IMR-90 (cell line): ENCODE measurements at regions not wholly inside any gene's neighbourhood (a gene's known extent, or its start where the extent isn't known, plus 50 kb on each side); places are given as distances from the start of the nearest gene placed in this dataset.

Source experiments
- ATAC-seq: fragments of 200-7000 bp; cut with Tn5 transposase; 2 replicates; pipeline ENCODE4 v1.9.1; 2020; ENCODE audit warnings: low read depth, mild to moderate bottlenecking, moderate library complexity
- BruUV-seq: library from RNA; stranded (reverse); fragments of 400-500 nt; replicated peaks from 2 replicates; lab custom pipeline; 2021; lab: Mats Ljungman, UMichigan
- CTCF ChIA-PET: fragments of 300-600 bp; formaldehyde crosslinking; extraction: SDS; loops from one replicate; lab custom pipeline; 2021; ENCODE audit warnings: antibody characterized with exemption; lab: Yijun Ruan, JAX
- POLR2A ChIA-PET: fragments of 300-600 bp; sonication (Branson Sonifier 250); formaldehyde crosslinking; loops from one replicate; lab custom pipeline; 2022; ENCODE audit warnings: antibody characterized with exemption; ENCODE audit not compliant: unreplicated experiment; lab: Charles Lee
- DNase-seq: peaks from one replicate; pipeline ENCODE4 v3.0.0; 2013
- H2AFZ ChIP-seq: replicated peaks from 2 replicates; pipeline ENCODE3; 2013; ENCODE audit warnings: low read length, mild to moderate bottlenecking; ENCODE audit not compliant: poor library complexity
- H2AK5ac ChIP-seq: 2 replicates; pipeline ENCODE4 v1.6.1; 2013; ENCODE audit warnings: low read depth, low read length, inconsistent platforms
- H2AK9ac ChIP-seq: replicated peaks from 2 replicates; pipeline ENCODE3; 2013; ENCODE audit warnings: mild to moderate bottlenecking, low read depth, low read length, moderate library complexity; ENCODE audit not compliant: poor library complexity
- H2BK120ac ChIP-seq: 2 replicates; pipeline ENCODE4 v1.6.1; 2013; ENCODE audit warnings: low read depth, low read length, inconsistent platforms
- H2BK15ac ChIP-seq: 3 replicates; pipeline ENCODE4 v1.6.1; 2013; ENCODE audit warnings: low read depth, low read length, inconsistent platforms
- H2BK20ac ChIP-seq: 2 replicates; pipeline ENCODE4 v1.6.1; 2013; ENCODE audit warnings: low read depth, mild to moderate bottlenecking, inconsistent platforms, low read length, moderate library complexity
- H2BK5ac ChIP-seq: 2 replicates; pipeline ENCODE4 v1.6.1; 2013; ENCODE audit warnings: mild to moderate bottlenecking, low read depth, low read length, inconsistent platforms; ENCODE audit not compliant: poor library complexity, severe bottlenecking
- H3K14ac ChIP-seq: replicated peaks from 2 replicates; pipeline ENCODE4 v1.6.1; 2013; ENCODE audit warnings: low read depth, low read length, inconsistent platforms
- H3K18ac ChIP-seq: 2 replicates; pipeline ENCODE4 v1.6.1; 2013; ENCODE audit warnings: low read depth, low read length, control low read depth
- H3K23ac ChIP-seq: 2 replicates; pipeline ENCODE4 v1.6.1; 2013; ENCODE audit warnings: low read depth, low read length, inconsistent platforms
- H3K27ac ChIP-seq: 2 replicates; pipeline ENCODE4 v1.5.1; 2013; ENCODE audit warnings: mild to moderate bottlenecking, control low read depth, low read length; ENCODE audit not compliant: insufficient read depth
- H3K27me3 ChIP-seq: 2 replicates; pipeline ENCODE4 v1.6.1; 2013; ENCODE audit warnings: low read length; ENCODE audit not compliant: control insufficient read depth, insufficient read depth
- H3K36me3 ChIP-seq: 2 replicates; pipeline ENCODE4 v1.6.1; 2013; ENCODE audit warnings: low read length, mixed read lengths; ENCODE audit not compliant: control insufficient read depth, insufficient read depth
- H3K4ac ChIP-seq: 2 replicates; pipeline ENCODE4 v1.6.1; 2013; ENCODE audit warnings: low read depth, low read length, inconsistent platforms
- H3K4me1 ChIP-seq: 2 replicates; pipeline ENCODE4 v1.6.1; 2013; ENCODE audit warnings: low read length, mixed read lengths; ENCODE audit not compliant: control insufficient read depth, insufficient read depth
- H3K4me2 ChIP-seq: 2 replicates; pipeline ENCODE4 v1.6.1; 2013; ENCODE audit warnings: low read depth, mild to moderate bottlenecking, control low read depth, low read length, moderate library complexity
- H3K4me3 ChIP-seq: 2 replicates; pipeline ENCODE4 v1.5.1; 2013; ENCODE audit warnings: low read depth, mild to moderate bottlenecking, control low read depth, low read length, moderate library complexity; ENCODE audit not compliant: insufficient read depth
- H3K56ac ChIP-seq: 2 replicates; pipeline ENCODE4 v1.6.1; 2013; ENCODE audit warnings: low read length, inconsistent platforms; ENCODE audit not compliant: insufficient read depth; ENCODE audit errors: extremely low read depth
- H3K79me1 ChIP-seq, 2 experiments: 2 replicates each; pipeline ENCODE4 v1.6.1; 2013; ENCODE audit warnings: low read length in 2 of 2, inconsistent platforms in 1 of 2, low read depth in 1 of 2
- H3K9ac ChIP-seq: 2 replicates; pipeline ENCODE4 v1.6.1; 2013; ENCODE audit warnings: low read depth, low read length, control low read depth
- H3K9me1 ChIP-seq: 2 replicates; pipeline ENCODE4 v1.6.1; 2013; ENCODE audit warnings: low read length, inconsistent platforms; ENCODE audit not compliant: insufficient read depth
- H3K9me3 ChIP-seq: 2 replicates; pipeline ENCODE4 v1.6.1; 2013; ENCODE audit warnings: low read length; ENCODE audit not compliant: control insufficient read depth, insufficient read depth
- H4K20me1 ChIP-seq: 2 replicates; pipeline ENCODE4 v1.6.1; 2013; ENCODE audit warnings: low read length, inconsistent platforms; ENCODE audit not compliant: insufficient read depth
- H4K5ac ChIP-seq: 2 replicates; pipeline ENCODE4 v1.6.1; 2013; ENCODE audit warnings: mild to moderate bottlenecking, low read depth, low read length, control low read depth
- H4K8ac ChIP-seq, 2 experiments: 2 replicates each; pipeline ENCODE4 v1.6.1; 2013; ENCODE audit warnings: low read depth in 2 of 2, low read length in 2 of 2, control low read depth in 1 of 2, inconsistent platforms in 1 of 2
- H4K91ac ChIP-seq: 2 replicates; pipeline ENCODE4 v1.6.1; 2013; ENCODE audit warnings: low read depth, low read length, inconsistent platforms; ENCODE audit not compliant: insufficient read depth
- CEBPB ChIP-seq: IDR thresholded peaks from 2 replicates; pipeline ENCODE4 v1.6.1; 2012; ENCODE audit warnings: low read depth, low read length, improper control_type of control experiment
- POLR2A ChIP-seq: IDR thresholded peaks from 2 replicates; pipeline ENCODE4 v1.6.1; 2012; ENCODE audit warnings: mild to moderate bottlenecking, low read depth, low read length
- WGBS, 2 experiments: methylation state at CpG; one replicate each; pipeline versions ENCODE4 v1.1.5 to v1.1.7; 2013; ENCODE audit warnings: missing lambda C conversion rate in 2 of 2; ENCODE audit not compliant: insufficient read length in 1 of 2; ENCODE audit errors: extremely low coverage in 2 of 2; 5-methylcytosine and 5-hydroxymethylcytosine counted together
- dilution Hi-C: fragments of 300-500 bp; cut with HindIII; formaldehyde crosslinking; loops from one replicate; pipeline ENCODE4 v1.14.3; 2018; ENCODE audit warnings: low sequenced_read_pairs; ENCODE audit not compliant: unreplicated experiment
- in situ Hi-C: fragments of 300-500 bp; cut with MboI; formaldehyde crosslinking; loops from 3 replicates; pipeline ENCODE4 v1.14.3; 2019; ENCODE audit warnings: low sequenced_read_pairs, inconsistent platforms, mixed read lengths
- intact Hi-C: fragments of 100-400 bp; cut with micrococcal nuclease; formaldehyde crosslinking; loops from 2 replicates; pipeline ENCODE4 v1.10.0; 2022
- TF ChIP-seq, protein P1 (sequence below): fragments of 150-350 bp; IDR thresholded peaks from 2 replicates; pipeline ENCODE4 v1.6.1; 2016; ENCODE audit warnings: low read depth, mild to moderate bottlenecking, low read length, moderate library complexity, borderline replicate concordance

DNA sequence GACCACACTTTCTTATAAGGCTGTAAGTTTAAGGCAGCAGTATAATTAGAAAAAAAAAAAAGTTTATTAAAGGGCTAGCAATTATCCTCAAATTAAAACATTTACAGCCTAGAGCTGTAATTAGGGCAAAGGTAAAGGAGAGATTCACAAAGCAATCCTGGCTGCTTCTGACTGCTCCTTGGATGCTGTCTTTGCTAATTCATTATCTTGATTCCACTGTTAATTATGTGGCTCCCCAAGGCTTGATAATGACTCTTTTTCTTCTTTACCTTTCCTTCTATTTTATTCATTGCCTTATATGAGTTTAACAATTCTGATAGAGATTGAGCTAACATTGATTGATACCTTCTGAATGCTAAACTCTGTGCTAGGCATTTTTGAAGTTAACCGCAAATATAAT is 476.5 kb downstream of the DTWD2 start:
- Histone ChIP-seq H3K9me3 (peaks cover 13% of the 10 kb centered on the region), H2BK15ac (no peak overlapping the region), H3K18ac (no peak overlapping the region), H2BK5ac (no peak overlapping the region), H3K14ac (no peak overlapping the region), H3K56ac (no peak overlapping the region), H3K27ac (no peak overlapping the region), H3K4ac (no peak overlapping the region), H4K20me1 (no peaks in the 10 kb centered on the region), H2AK5ac (no peak overlapping the region), H3K27me3 (no peaks in the 10 kb centered on the region), H4K91ac (no peak overlapping the region), H3K4me3 (no peak overlapping the region), H2AFZ (no peak overlapping the region), H2BK20ac (no peak overlapping the region), H3K4me2 (no peak overlapping the region), H4K8ac (no peak overlapping the region), H4K5ac (no peak overlapping the region), H3K23ac (no peak overlapping the region), H2BK120ac (no peak overlapping the region), H2AK9ac (no peak overlapping the region), H3K9me1 (no peaks in the 10 kb centered on the region), H3K9ac (no peak overlapping the region), H3K79me1 (no peaks in the 10 kb centered on the region), H3K4me1 (no peaks in the 10 kb centered on the region), H3K36me3 (no peaks in the 10 kb centered on the region)
- no peak for ATAC-seq
- dilution Hi-C loops: no loop called here
- no peak for TF ChIP-seq CEBPB
- TF ChIP-seq, protein P1, sequence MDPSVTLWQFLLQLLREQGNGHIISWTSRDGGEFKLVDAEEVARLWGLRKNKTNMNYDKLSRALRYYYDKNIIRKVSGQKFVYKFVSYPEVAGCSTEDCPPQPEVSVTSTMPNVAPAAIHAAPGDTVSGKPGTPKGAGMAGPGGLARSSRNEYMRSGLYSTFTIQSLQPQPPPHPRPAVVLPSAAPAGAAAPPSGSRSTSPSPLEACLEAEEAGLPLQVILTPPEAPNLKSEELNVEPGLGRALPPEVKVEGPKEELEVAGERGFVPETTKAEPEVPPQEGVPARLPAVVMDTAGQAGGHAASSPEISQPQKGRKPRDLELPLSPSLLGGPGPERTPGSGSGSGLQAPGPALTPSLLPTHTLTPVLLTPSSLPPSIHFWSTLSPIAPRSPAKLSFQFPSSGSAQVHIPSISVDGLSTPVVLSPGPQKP: no peak
- TF ChIP-seq POLR2A: no peak
- in situ Hi-C loops: no loop called here
- no TSS peak for BruUV-seq
- CTCF ChIA-PET: interaction anchor here (0.6 kb wide), 1 partner anchor 16 kb away, joined by 5 read pairs; no protein-coding TSS in a partner anchor
- POLR2A ChIA-PET: no interaction called here
- WGBS, 2 experiments: no CpG with 5 or more reads among the region's 1 CpG
- intact Hi-C loops: no loop called here
- no peak for DNase-seq
